SK-N-SH treated with all-trans-retinoic acid at 6 μM for 48 hours (cell line): ENCODE measurements at regions not wholly inside any gene's neighbourhood (a gene's known extent, or its start where the extent isn't known, plus 50 kb on each side); places are given as distances from the start of the nearest gene placed in this dataset.

Experiments used
- ATAC-seq: fragments of 200-7000 bp; cut with Tn5 transposase; 3 replicates; pipeline ENCODE4 v1.9.1; 2020; ENCODE audit warnings: mild to moderate bottlenecking, moderate library complexity
- ARNTL ChIP-seq: fragments of 450-650 bp; formaldehyde crosslinking; IDR thresholded peaks from 2 replicates; pipeline ENCODE4 v1.5.0; 2020; ENCODE audit warnings: low read depth, mild to moderate bottlenecking, moderate library complexity, borderline replicate concordance
- BACH2 ChIP-seq: fragments of 250-450 bp; sonication (Bioruptor Pico); IDR thresholded peaks from 2 replicates; pipeline ENCODE4 v1.9.0; 2021; ENCODE audit warnings: mild to moderate bottlenecking, borderline replicate concordance
- CREB5 ChIP-seq: fragments of 250-450 bp; sonication (Bioruptor Pico); IDR thresholded peaks from 2 replicates; pipeline ENCODE4 v1.5.1; 2020; ENCODE audit warnings: low read depth, mild to moderate bottlenecking, moderate library complexity
- CSDC2 ChIP-seq: fragments of 250-450 bp; sonication (Bioruptor Pico); IDR thresholded peaks from 2 replicates; pipeline ENCODE4 v1.5.0; 2020; ENCODE audit warnings: mild to moderate bottlenecking, moderate library complexity
- CSRNP3 ChIP-seq: fragments of 250-450 bp; sonication (Bioruptor Pico); IDR thresholded peaks from 2 replicates; pipeline ENCODE4 v1.5.1; 2021; ENCODE audit warnings: mild to moderate bottlenecking, moderate library complexity
- ESRRG ChIP-seq: fragments of 250-450 bp; sonication (Bioruptor Pico); IDR thresholded peaks from 2 replicates; pipeline ENCODE4 v1.6.1; 2021; ENCODE audit warnings: mild to moderate bottlenecking
- GLIS3 ChIP-seq: fragments of 250-450 bp; sonication (Bioruptor Pico); IDR thresholded peaks from 2 replicates; pipeline ENCODE4 v1.5.0; 2020; ENCODE audit warnings: mild to moderate bottlenecking, moderate library complexity
- ISL1 ChIP-seq: fragments of 250-450 bp; sonication (Bioruptor Pico); IDR thresholded peaks from 2 replicates; pipeline ENCODE4 v2.1.2; 2022; ENCODE audit warnings: mild to moderate bottlenecking, moderate library complexity
- OSR1 ChIP-seq: fragments of 250-450 bp; sonication (Bioruptor Pico); IDR thresholded peaks from 2 replicates; pipeline ENCODE4 v1.8.0; 2022; ENCODE audit warnings: moderate library complexity, mild to moderate bottlenecking, inconsistent platforms
- POU6F1 ChIP-seq: fragments of 250-450 bp; sonication (Bioruptor Pico); IDR thresholded peaks from 2 replicates; pipeline ENCODE4 v1.8.0; 2021; ENCODE audit warnings: low read depth, mild to moderate bottlenecking, moderate library complexity, borderline replicate concordance
- RARB ChIP-seq: fragments of 250-450 bp; sonication (Bioruptor Pico); IDR thresholded peaks from 2 replicates; pipeline ENCODE4 v1.8.0; 2021; ENCODE audit warnings: mild to moderate bottlenecking, moderate library complexity
- SNAI2 ChIP-seq: fragments of 250-450 bp; sonication (Bioruptor Pico); IDR thresholded peaks from 2 replicates; pipeline ENCODE4 v1.5.0; 2020; ENCODE audit warnings: mild to moderate bottlenecking, moderate library complexity
- TCF4 ChIP-seq: fragments of 250-450 bp; sonication (Bioruptor Pico); IDR thresholded peaks from 2 replicates; pipeline ENCODE4 v1.8.0; 2021; ENCODE audit warnings: mild to moderate bottlenecking, moderate library complexity, borderline replicate concordance
- TOX ChIP-seq: fragments of 250-450 bp; sonication (Bioruptor Pico); IDR thresholded peaks from 2 replicates; pipeline ENCODE4 v1.8.0; 2021; ENCODE audit warnings: mild to moderate bottlenecking, moderate library complexity, borderline replicate concordance
- TSHZ2 ChIP-seq: fragments of 250-450 bp; sonication (Bioruptor Pico); IDR thresholded peaks from 2 replicates; pipeline ENCODE4 v1.5.0; 2020; ENCODE audit warnings: mild to moderate bottlenecking, moderate library complexity
- ZFP3 ChIP-seq: fragments of 250-450 bp; sonication (Bioruptor Pico); IDR thresholded peaks from 2 replicates; pipeline ENCODE4 v1.5.0; 2020; ENCODE audit warnings: mild to moderate bottlenecking, moderate library complexity
- ZFP30 ChIP-seq: fragments of 450-650 bp; formaldehyde crosslinking; IDR thresholded peaks from 2 replicates; pipeline ENCODE4 v1.5.0; 2022; ENCODE audit warnings: mild to moderate bottlenecking, moderate library complexity
- ZNF565 ChIP-seq: fragments of 450-650 bp; formaldehyde crosslinking; conservative IDR thresholded peaks from 2 replicates; pipeline ENCODE4 v1.5.0; 2020; ENCODE audit warnings: low read depth, mild to moderate bottlenecking, moderate library complexity
- ZNF8 ChIP-seq: fragments of 450-650 bp; formaldehyde crosslinking; IDR thresholded peaks from 2 replicates; pipeline ENCODE4 v1.5.0; 2020; ENCODE audit warnings: mild to moderate bottlenecking, moderate library complexity
- TF ChIP-seq, protein P1 (sequence below): fragments of 250-450 bp; sonication (Bioruptor Pico); IDR thresholded peaks from 2 replicates; pipeline ENCODE4 v1.8.0; 2020; ENCODE audit warnings: mild to moderate bottlenecking, moderate library complexity, borderline replicate concordance

GRCh38 chr5:117675646-117676045, 1101.0 kb upstream of the SEMA6A start:
- ATAC-seq: no peak

GRCh38 chr5:117671551-117671950, 1096.9 kb upstream of the SEMA6A start:
- ATAC-seq: no peak
- TF ChIP-seq GLIS3 (no peak), CSDC2 (no peak), CSRNP3 (CRISPR knock-in tag) (no peak), RARB (CRISPR knock-in tag) (no peak), ZFP3 (CRISPR knock-in tag) (no peak), TSHZ2 (CRISPR knock-in tag) (no peak), POU6F1 (CRISPR knock-in tag) (no peak), CREB5 (CRISPR knock-in tag) (no peak), ESRRG (CRISPR knock-in tag) (no peak), SNAI2 (CRISPR knock-in tag) (no peak)

More at GRCh38 chr5:117675646-117676045, 1101.0 kb upstream of the SEMA6A start:
- TF ChIP-seq CREB5 (CRISPR knock-in tag) (no peak), RARB (CRISPR knock-in tag) (no peak), ISL1 (CRISPR knock-in tag) (no peak), OSR1 (CRISPR knock-in tag) (no peak), CSDC2 (no peak), CSRNP3 (CRISPR knock-in tag) (no peak), POU6F1 (CRISPR knock-in tag) (no peak), TCF4 (CRISPR knock-in tag) (no peak), ZFP30 (CRISPR knock-in tag) (no peak), ARNTL (CRISPR knock-in tag) (no peak), ZNF565 (CRISPR knock-in tag) (no peak), GLIS3 (no peak), ESRRG (CRISPR knock-in tag) (no peak), TOX (CRISPR knock-in tag) (no peak), BACH2 (CRISPR knock-in tag) (no peak), ZNF8 (CRISPR knock-in tag) (no peak)
- TF ChIP-seq, protein P1, sequence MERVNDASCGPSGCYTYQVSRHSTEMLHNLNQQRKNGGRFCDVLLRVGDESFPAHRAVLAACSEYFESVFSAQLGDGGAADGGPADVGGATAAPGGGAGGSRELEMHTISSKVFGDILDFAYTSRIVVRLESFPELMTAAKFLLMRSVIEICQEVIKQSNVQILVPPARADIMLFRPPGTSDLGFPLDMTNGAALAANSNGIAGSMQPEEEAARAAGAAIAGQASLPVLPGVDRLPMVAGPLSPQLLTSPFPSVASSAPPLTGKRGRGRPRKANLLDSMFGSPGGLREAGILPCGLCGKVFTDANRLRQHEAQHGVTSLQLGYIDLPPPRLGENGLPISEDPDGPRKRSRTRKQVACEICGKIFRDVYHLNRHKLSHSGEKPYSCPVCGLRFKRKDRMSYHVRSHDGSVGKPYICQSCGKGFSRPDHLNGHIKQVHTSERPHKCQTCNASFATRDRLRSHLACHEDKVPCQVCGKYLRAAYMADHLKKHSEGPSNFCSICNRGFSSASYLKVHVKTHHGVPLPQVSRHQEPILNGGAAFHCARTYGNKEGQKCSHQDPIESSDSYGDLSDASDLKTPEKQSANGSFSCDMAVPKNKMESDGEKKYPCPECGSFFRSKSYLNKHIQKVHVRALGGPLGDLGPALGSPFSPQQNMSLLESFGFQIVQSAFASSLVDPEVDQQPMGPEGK (CRISPR knock-in tag): no peak
